Heart left ventricle (tissue), 13 donors: ENCODE measurements at regions not wholly inside any gene's neighbourhood (a gene's known extent, or its start where the extent isn't known, plus 50 kb on each side); places are given as distances from the start of the nearest gene placed in this dataset.

Experiments used
- CTCF ChIP-seq, 12 donors: fragments of 200-600 bp; sonication (generic) in 4 of 12; IDR thresholded peaks; one replicate each; pipeline versions ENCODE4 v1.5.0 to v1.8.0; 2018 to 2022; ENCODE audit warnings: antibody characterized with exemption in 12 of 12, mild to moderate bottlenecking in 5 of 12
- POLR2A ChIP-seq, 2 donors: fragments of 450-650 bp; IDR thresholded peaks; one replicate each; pipeline ENCODE4 v1.6.1; 2017; ENCODE audit warnings: antibody characterized with exemption in 2 of 2, mild to moderate bottlenecking in 2 of 2, moderate library complexity in 2 of 2
- donor health status: ischemic (EF 13 %, LVEDD 7.1; RV severe dilation, severe dysfunction).
- donor health status: DM: no; HTN: yes; CAD: no.
- donor health status: DM: no; HTN: no; CAD: no.
- donor health status: ischemic (EF 25% LVEDD 6.9; RV normal size, moderate dysfunction).
- donor health status: ischemic (EF 25% LVEDD 5.7; RV mildly dilated, moderate dysfunction).
- donor health status: ischemic (EF 35%, LVEDD 5.7; RV mildly dilated, moderate dysfunction).
- donor health status: nonischemic (EF 11% LVEDD 7.7; RV severe dilation, severe dysfunction).
- donor health status: DM: yes; HTN: yes; CAD: no.
- donor health status: PGD.
- donor health status: ischemic (EF 29% LVEDD 5.4; RV normal size, mild dysfunction).
- donor health status: nonischemic (EF 23%, LVEDD 6.1; RV moderate dilation, normal function).

DNA sequence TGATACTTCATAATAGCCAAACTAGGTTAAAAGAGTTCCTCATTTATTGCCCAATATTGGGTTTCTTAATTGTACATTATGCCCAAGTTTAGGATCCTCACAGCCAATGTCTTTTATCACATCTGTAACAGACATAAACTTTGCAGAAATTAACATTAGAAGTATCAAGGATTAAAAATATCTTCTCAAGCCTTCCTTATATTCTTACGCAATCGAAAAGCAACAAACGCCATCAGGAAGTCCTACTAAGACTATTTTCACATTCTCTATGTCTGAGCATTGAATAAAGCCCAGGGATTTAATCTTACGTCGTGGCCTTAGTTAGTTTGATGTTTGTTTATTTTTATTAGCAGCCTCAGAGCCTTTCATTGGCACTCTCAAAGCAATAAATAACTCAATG is 1660.4 kb upstream of the MIR17HG start:
- TF ChIP-seq POLR2A (IDR thresholded peaks at IDR 0.05), result no peak
- no peak for TF ChIP-seq CTCF (IDR thresholded peaks at IDR 0.05)
